ENCODE measurements at regions not wholly inside any gene's neighbourhood (a gene's known extent, or its start where the extent isn't known, plus 50 kb on each side); places are given as distances from the start of the nearest gene placed in this dataset.

DNA sequence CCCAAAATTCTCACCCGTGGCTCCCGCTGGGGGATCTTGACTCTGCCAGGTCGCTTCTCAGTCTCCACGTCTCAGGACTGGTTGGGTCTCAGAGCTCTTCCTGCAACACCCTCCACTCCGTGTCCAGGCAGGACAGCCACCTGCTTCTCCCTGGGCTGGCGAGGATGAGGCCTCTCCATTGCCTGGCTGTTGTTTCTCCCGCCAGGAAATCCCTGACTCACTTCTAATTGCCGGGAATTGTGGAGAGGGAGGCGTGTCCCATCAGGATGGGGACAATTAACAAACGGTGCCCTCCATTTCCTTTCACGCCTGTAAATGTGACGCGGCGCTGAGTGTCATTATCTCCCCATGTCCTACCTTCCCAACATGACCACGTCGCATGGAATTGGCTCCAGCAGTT is 204.5 kb downstream of the RBFOX3 start:
- Histone ChIP-seq H3K27ac (no peak overlapping the region), H3K9me3 (no peaks in the 10 kb centered on the region), H3K36me3 (no peaks in the 10 kb centered on the region), H3K9ac (ENCODE audit: low read depth in 2 of 2, low read length in 2 of 2) (no peak overlapping the region), H3K4me1 (no peaks in the 10 kb centered on the region), H3K4me3 (no peak overlapping the region), H3K27me3 (peaks cover 4% of the 10 kb centered on the region)
- intact Hi-C loops (cut with DNase I) = no loop called here
- TF ChIP-seq CTCF (IDR thresholded peaks at IDR 0.05) = no peak
- DNase-seq = no peak

GRCh38 chr17:79405823-79406222 is 205.0 kb downstream of the RBFOX3 start:
- no peak overlapping the region for H3K9ac ChIP-seq (ENCODE audit: low read depth in 2 of 2, low read length in 2 of 2)
- H3K9me3 ChIP-seq = no peaks in the 10 kb centered on the region
- H3K36me3 ChIP-seq = no peaks in the 10 kb centered on the region
- no peaks in the 10 kb centered on the region for H3K4me1 ChIP-seq
- intact Hi-C loops (cut with DNase I) = no loop called here
- peaks cover 4% of the 10 kb centered on the region for H3K27me3 ChIP-seq
- no peak for DNase-seq
- TF ChIP-seq CTCF (IDR thresholded peaks at IDR 0.05) = no peak
- H3K4me3 ChIP-seq = no peak overlapping the region
- no peak overlapping the region for H3K27ac ChIP-seq

- no peak for DNase-seq
- Histone ChIP-seq H3K36me3 (no peaks in the 10 kb centered on the region), H3K27ac (no peak overlapping the region), H3K27me3 (peaks cover 12% of the 10 kb centered on the region), H3K9ac (ENCODE audit: low read depth in 2 of 2, low read length in 2 of 2) (no peak overlapping the region), H3K9me3 (no peaks in the 10 kb centered on the region), H3K4me1 (no peaks in the 10 kb centered on the region), H3K4me3 (no peak overlapping the region)
- intact Hi-C loops (cut with DNase I) = no loop called here
- no peak for TF ChIP-seq CTCF (IDR thresholded peaks at IDR 0.05)
Observed at GRCh38 chr17:79404136-79404911, 206.5 kb downstream of the RBFOX3 start.

DNA sequence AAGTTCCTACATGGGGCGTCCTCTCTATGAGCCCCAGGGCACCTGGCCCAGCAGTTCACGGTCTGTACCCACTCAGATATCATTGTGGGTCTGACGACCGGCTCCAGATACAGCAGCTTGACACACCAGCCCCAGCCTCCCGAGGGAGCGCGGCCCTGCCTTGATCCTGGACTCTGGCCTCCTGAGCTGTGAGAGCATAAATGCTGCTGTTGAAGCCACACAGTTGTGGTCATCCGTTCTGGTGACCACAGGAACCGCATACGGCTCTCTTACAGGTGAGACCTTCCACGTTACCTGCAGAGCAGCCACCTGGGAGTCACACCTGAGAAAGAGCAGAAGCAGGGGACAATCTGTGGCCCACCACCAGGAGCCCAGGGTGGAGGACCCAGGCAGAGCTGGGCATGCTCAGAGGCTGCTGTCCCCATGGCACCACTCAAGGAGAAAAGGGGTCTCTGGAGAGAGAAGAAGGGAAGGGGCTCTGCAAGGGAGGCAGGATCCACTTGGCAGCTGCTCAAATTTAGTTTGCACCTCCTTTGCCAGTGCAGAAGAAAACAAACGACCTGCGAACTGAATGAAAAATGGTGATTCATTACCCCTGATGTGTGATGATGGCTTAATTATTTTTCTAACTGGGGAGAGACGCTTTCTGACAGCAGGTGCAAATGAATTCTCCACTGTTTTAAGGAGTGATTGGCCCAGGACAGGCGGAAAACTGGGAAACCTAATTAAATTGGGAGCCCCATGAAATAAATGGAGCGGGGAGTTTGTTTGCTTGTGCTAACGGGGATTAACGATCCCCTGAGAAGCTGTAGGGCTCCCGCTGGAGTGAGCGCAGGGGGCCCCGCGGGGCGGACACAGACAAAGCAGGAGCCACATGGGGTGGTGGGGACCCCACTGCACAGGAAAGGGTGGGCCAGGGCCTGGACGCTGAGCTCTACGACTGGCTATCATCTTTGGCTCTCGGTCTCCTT is 208.9 kb downstream of the RBFOX3 start:
- H3K27me3 ChIP-seq = peaks cover 10% of the 10 kb centered on the region
- DNase-seq = no peak
- TF ChIP-seq CTCF (IDR thresholded peaks at IDR 0.05) = no peak

DNA sequence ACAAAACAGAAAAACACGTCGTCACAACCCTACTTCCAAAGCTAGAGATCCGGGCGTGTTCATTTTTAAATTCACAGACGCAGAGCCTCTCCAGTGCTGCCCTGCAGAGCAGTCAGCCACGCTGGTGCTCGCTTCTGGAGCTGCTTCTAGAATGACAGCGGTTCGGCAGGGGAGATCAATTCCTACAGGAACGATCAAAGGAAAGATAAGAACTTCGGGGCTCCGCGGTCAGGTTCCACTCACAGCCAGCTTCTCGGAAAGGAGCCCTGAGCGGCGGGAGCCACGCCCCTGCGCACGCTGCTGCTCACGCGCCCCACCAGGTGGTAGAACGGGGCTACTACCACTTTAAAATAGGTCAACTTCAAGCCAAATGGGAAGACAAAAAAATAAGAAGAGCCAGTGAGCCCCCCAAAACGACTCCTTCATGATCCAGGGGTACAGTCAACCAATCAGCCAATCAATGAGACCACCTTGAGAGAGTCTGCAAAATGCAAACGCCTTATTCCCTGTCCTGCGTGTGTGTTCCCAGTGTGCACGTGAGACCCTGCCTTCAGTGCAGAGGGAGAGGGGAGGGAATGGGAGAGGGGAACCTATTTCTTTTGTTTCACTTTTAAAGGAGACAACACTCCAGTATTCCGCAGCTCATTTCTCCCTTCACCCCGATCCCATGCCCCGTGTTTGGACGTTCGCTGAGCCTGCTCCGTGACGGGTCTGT is 209.7 kb downstream of the RBFOX3 start:
- H3K4me3 ChIP-seq = no peak overlapping the region
- H3K27me3 ChIP-seq = peaks cover 8% of the 10 kb centered on the region

More for the DNA sequence above, 208.9 kb downstream of the RBFOX3 start:
- Histone ChIP-seq H3K4me3 (no peak overlapping the region), H3K4me1 (no peaks in the 10 kb centered on the region), H3K9ac (ENCODE audit: low read depth in 2 of 2, low read length in 2 of 2) (no peak overlapping the region), H3K36me3 (no peaks in the 10 kb centered on the region), H3K27ac (no peak overlapping the region), H3K9me3 (no peaks in the 10 kb centered on the region)
- intact Hi-C loops (cut with DNase I) = no loop called here

More for the DNA sequence above, 209.7 kb downstream of the RBFOX3 start:
- DNase-seq = peak; percentile 70
- H3K4me1 ChIP-seq = no peaks in the 10 kb centered on the region
- intact Hi-C loops (cut with DNase I) = no loop called here
- H3K9ac ChIP-seq (ENCODE audit: low read depth in 2 of 2, low read length in 2 of 2) = no peak overlapping the region
- H3K9me3 ChIP-seq = no peaks in the 10 kb centered on the region
- H3K36me3 ChIP-seq = no peaks in the 10 kb centered on the region
- no peak overlapping the region for H3K27ac ChIP-seq
- TF ChIP-seq CTCF (IDR thresholded peaks at IDR 0.05) = peak; percentile 82
